Smooth muscle cell (in vitro differentiated cells): ENCODE measurements at regions not wholly inside any gene's neighbourhood (a gene's known extent, or its start where the extent isn't known, plus 50 kb on each side); places are given as distances from the start of the nearest gene placed in this dataset.

Experiments used
- DNase-seq: peaks from one replicate; lab custom pipeline; 2025; ENCODE audit not compliant: unreplicated experiment; lab: John Stamatoyannopoulos, UW
- H2AFZ ChIP-seq: fragments of 200-600 bp; sonication (generic); 2 replicates; pipeline ENCODE4 v1.6.0; 2016; ENCODE audit warnings: antibody characterized with exemption, low read depth, mild to moderate bottlenecking
- H3F3A ChIP-seq: fragments of 200-600 bp; sonication (generic); 2 replicates; pipeline ENCODE4 v1.6.0; 2017; ENCODE audit warnings: antibody characterized with exemption, low read depth
- H3K27ac ChIP-seq: fragments of 200-600 bp; sonication (generic); 2 replicates; pipeline ENCODE4 v1.5.1; 2016; ENCODE audit warnings: low read depth, mild to moderate bottlenecking
- H3K27me3 ChIP-seq: fragments of 200-600 bp; sonication (generic); 2 replicates; pipeline ENCODE4 v1.6.1; 2016; ENCODE audit warnings: low read depth, mild to moderate bottlenecking
- H3K36me3 ChIP-seq: fragments of 200-600 bp; sonication (generic); 2 replicates; pipeline ENCODE4 v1.5.1; 2016; ENCODE audit warnings: low read depth
- H3K4me1 ChIP-seq: fragments of 200-600 bp; sonication (generic); 2 replicates; pipeline ENCODE4 v1.5.1; 2016; ENCODE audit warnings: low read depth
- H3K4me2 ChIP-seq: fragments of 200-600 bp; sonication (generic); 2 replicates; pipeline ENCODE4 v1.6.0; 2016; ENCODE audit warnings: mild to moderate bottlenecking
- H3K4me3 ChIP-seq: fragments of 200-600 bp; sonication (generic); 2 replicates; pipeline ENCODE4 v1.5.1; 2016; ENCODE audit warnings: mild to moderate bottlenecking
- H3K79me2 ChIP-seq: fragments of 200-600 bp; sonication (generic); 2 replicates; pipeline ENCODE4 v1.6.0; 2016; ENCODE audit warnings: low read depth, mild to moderate bottlenecking
- H3K9ac ChIP-seq: fragments of 200-600 bp; sonication (generic); 2 replicates; pipeline ENCODE4 v1.6.0; 2016; ENCODE audit warnings: low read depth
- H3K9me3 ChIP-seq: fragments of 200-600 bp; sonication (generic); replicated peaks from 2 replicates; pipeline ENCODE4 v1.5.1; 2016; ENCODE audit warnings: low read depth
- H4K20me1 ChIP-seq: fragments of 200-600 bp; sonication (generic); 2 replicates; pipeline ENCODE4 v1.6.0; 2016; ENCODE audit warnings: low read depth
- CTCF ChIP-seq: fragments of 200-600 bp; sonication (generic); IDR thresholded peaks from 2 replicates; pipeline ENCODE4 v1.5.1; 2017; ENCODE audit warnings: borderline replicate concordance, mild to moderate bottlenecking, antibody characterized with exemption; ENCODE audit not compliant: insufficient read depth, poor library complexity, severe bottlenecking
- WGBS: methylation state at CpG from one replicate; pipeline ENCODE4 v1.1.7; 2016; ENCODE audit warnings: low lambda C conversion rate; 5-methylcytosine and 5-hydroxymethylcytosine counted together

- no peak overlapping the region for H3K4me3 ChIP-seq
- no peaks in the 10 kb centered on the region for H3K36me3 ChIP-seq
- WGBS = 100% methylated on average over 1 of the region's 1 CpG
- no peak overlapping the region for H3K27ac ChIP-seq
- H3K4me1 ChIP-seq = peaks cover 8% of the 10 kb centered on the region
- H2AFZ ChIP-seq = no peak overlapping the region
- no peak overlapping the region for H3K9ac ChIP-seq
- no peaks in the 10 kb centered on the region for H4K20me1 ChIP-seq
- H3K79me2 ChIP-seq = no peaks in the 10 kb centered on the region
- H3K9me3 ChIP-seq = no peaks in the 10 kb centered on the region
- TF ChIP-seq CTCF = no peak
- DNase-seq = no peak
- peaks cover 4% of the 10 kb centered on the region for H3F3A ChIP-seq
- H3K27me3 ChIP-seq = peaks cover 23% of the 10 kb centered on the region
- no peak overlapping the region for H3K4me2 ChIP-seq
Measured at GRCh38 chr13:27338207-27338606, 67.6 kb downstream of the RASL11A start.

- Histone ChIP-seq H3K4me3 (no peak overlapping the region), H3K27me3 (peaks cover 29% of the 10 kb centered on the region), H4K20me1 (no peaks in the 10 kb centered on the region), H3K79me2 (no peaks in the 10 kb centered on the region), H3K4me2 (no peak overlapping the region), H3K9ac (no peak overlapping the region), H2AFZ (no peak overlapping the region), H3K27ac (no peak overlapping the region), H3K9me3 (no peaks in the 10 kb centered on the region), H3K36me3 (no peaks in the 10 kb centered on the region), H3F3A (peaks cover 4% of the 10 kb centered on the region), H3K4me1 (peaks cover 8% of the 10 kb centered on the region)
- DNase-seq = no peak
- WGBS = 57% methylated on average over 8 of the region's 8 CpGs
- peak; percentile 8 for TF ChIP-seq CTCF
Measured at GRCh38 chr13:27338816-27339215, 68.2 kb downstream of the RASL11A start.

- Histone ChIP-seq H3K4me2 (no peak overlapping the region), H3K4me1 (peaks cover 8% of the 10 kb centered on the region), H3K27me3 (peaks cover 33% of the 10 kb centered on the region), H3K36me3 (no peaks in the 10 kb centered on the region), H3K9me3 (no peaks in the 10 kb centered on the region), H2AFZ (no peak overlapping the region), H3F3A (peaks cover 4% of the 10 kb centered on the region), H3K9ac (no peak overlapping the region), H3K79me2 (no peaks in the 10 kb centered on the region), H3K27ac (no peak overlapping the region), H4K20me1 (no peaks in the 10 kb centered on the region), H3K4me3 (no peak overlapping the region)
- DNase-seq = no peak
- peak; percentile 48 for TF ChIP-seq CTCF
- 12% methylated on average over 6 of the region's 6 CpGs for WGBS
Measured at GRCh38 chr13:27339299-27339698, 68.7 kb downstream of the RASL11A start.

- WGBS = 91% methylated on average over 6 of the region's 6 CpGs
Measured at GRCh38 chr13:27341616-27342015, 71.0 kb downstream of the RASL11A start.

More at GRCh38 chr13:27341616-27342015, 71.0 kb downstream of the RASL11A start:
- no peak for TF ChIP-seq CTCF
- Histone ChIP-seq H3K9ac (no peak overlapping the region), H3K4me1 (peaks cover 2% of the 10 kb centered on the region), H3K9me3 (no peaks in the 10 kb centered on the region), H3K27me3 (peaks cover 51% of the 10 kb centered on the region), H3K79me2 (no peaks in the 10 kb centered on the region), H3K4me2 (no peak overlapping the region), H2AFZ (no peak overlapping the region), H3F3A (no peaks in the 10 kb centered on the region), H3K27ac (no peak overlapping the region), H4K20me1 (no peaks in the 10 kb centered on the region), H3K36me3 (no peaks in the 10 kb centered on the region), H3K4me3 (no peak overlapping the region)
- DNase-seq = no peak
